HL-60 (cell line): ENCODE measurements at regions not wholly inside any gene's neighbourhood (a gene's known extent, or its start where the extent isn't known, plus 50 kb on each side); places are given as distances from the start of the nearest gene placed in this dataset.
"Not testable (repeated sequence)": the region's sequence is repeated elsewhere in the genome, so short reads cannot be mapped to it uniquely, and the experiment has no call there.

Source experiments
- DNase-seq, 2 experiments: peaks; one replicate each; pipeline ENCODE4 v3.0.0-alpha.2; 2010 to 2020; ENCODE audit warnings: low read depth in 1 of 2, low spot score in 1 of 2
- H3K27ac ChIP-seq: fragments of 250-450 bp; sonication (Bioruptor Pico); replicated peaks from 2 replicates; pipeline ENCODE4 v1.5.1; 2020; ENCODE audit warnings: mild to moderate bottlenecking, moderate library complexity
- H3K27me3 ChIP-seq: fragments of 250-450 bp; sonication (Bioruptor Pico); 2 replicates; pipeline ENCODE4 v1.5.1; 2021; ENCODE audit warnings: mild to moderate bottlenecking, moderate library complexity; ENCODE audit not compliant: insufficient read depth, poor library complexity, severe bottlenecking
- H3K4me3 ChIP-seq: replicated peaks from 2 replicates; pipeline ENCODE4 v1.5.1; 2011; ENCODE audit warnings: mild to moderate bottlenecking, control low read depth, low read length; ENCODE audit not compliant: insufficient read depth
- CTCF ChIP-seq: IDR thresholded peaks from one replicate; pipeline ENCODE4 v1.5.1; 2011; ENCODE audit warnings: low read length, control low read depth, inconsistent platforms; ENCODE audit not compliant: insufficient read depth
- GABPA ChIP-seq: IDR thresholded peaks from 2 replicates; pipeline ENCODE4 v1.6.1; 2012; ENCODE audit warnings: low read depth
- POLR2AphosphoS5 ChIP-seq: IDR thresholded peaks from 2 replicates; pipeline ENCODE4 v1.6.1; 2012; ENCODE audit warnings: low read depth
- REST ChIP-seq: IDR thresholded peaks from 2 replicates; pipeline ENCODE4 v1.6.1; 2012; ENCODE audit warnings: low read depth; ENCODE audit not compliant: insufficient replicate concordance
- SPI1 ChIP-seq: IDR thresholded peaks from 2 replicates; pipeline ENCODE4 v1.6.1; 2012; ENCODE audit warnings: low read depth, mild to moderate bottlenecking, borderline replicate concordance

GRCh38 chr7:49488573-49488972 is 284.9 kb upstream of the VWC2 start:
- Histone ChIP-seq H3K27me3 (no peaks in the 10 kb centered on the region), H3K4me3 (no peak overlapping the region), H3K27ac (no peak overlapping the region)
- TF ChIP-seq REST (no peak), POLR2AphosphoS5 (no peak), CTCF (no peak), SPI1 (no peak), GABPA (no peak)
- no peak for DNase-seq

GRCh38 chr7:49497471-49497870 is 276.0 kb upstream of the VWC2 start:
- TF ChIP-seq GABPA (no peak), REST (no peak), SPI1 (no peak), CTCF (no peak), POLR2AphosphoS5 (no peak)
- Histone ChIP-seq H3K4me3 (no peak overlapping the region), H3K27ac (no peak overlapping the region), H3K27me3 (peaks cover 4% of the 10 kb centered on the region)
- DNase-seq = no peak

GRCh38 chr7:49500741-49501140 is 272.7 kb upstream of the VWC2 start:
- no peak for DNase-seq
- no peak for TF ChIP-seq GABPA
- Histone ChIP-seq H3K27ac (no peak overlapping the region), H3K4me3 (no peak overlapping the region), H3K27me3 (peaks cover 4% of the 10 kb centered on the region)

GRCh38 chr7:49507206-49507605 is 266.2 kb upstream of the VWC2 start:
- H3K27me3 ChIP-seq, H3K4me3 ChIP-seq, DNase-seq, H3K27ac ChIP-seq: not testable (repeated sequence)

- no peak overlapping the region for H3K4me3 ChIP-seq
- no peak for TF ChIP-seq SPI1
- TF ChIP-seq POLR2AphosphoS5 = no peak
- no peak for TF ChIP-seq CTCF
- no peak for TF ChIP-seq GABPA
- no peak for TF ChIP-seq REST
- no peak overlapping the region for H3K27ac ChIP-seq
- DNase-seq = no peak
- no peaks in the 10 kb centered on the region for H3K27me3 ChIP-seq
These were observed 259.5 kb upstream of the VWC2 start for GRCh38 chr7:49513911-49514310.
